ENCODE measurements at regions not wholly inside any gene's neighbourhood (a gene's known extent, or its start where the extent isn't known, plus 50 kb on each side); places are given as distances from the start of the nearest gene placed in this dataset.

GRCh38 chr3:83454353-83454752 lies 1504.4 kb upstream of the CADM2 start:
- no peaks in the 10 kb centered on the region for H3K27me3 ChIP-seq (ENCODE audit: insufficient read depth, low read length)
- peaks cover 8% of the 10 kb centered on the region; the same call in 1 of the 2 replicates for H3K4me1 ChIP-seq (ENCODE audit: insufficient read depth, low read length)
- H3K9ac ChIP-seq (ENCODE audit: low read depth, low read length), result no peak overlapping the region
- 92% methylated on average over 3 of the region's 4 CpGs for WGBS
- no peak overlapping the region for H3K4me3 ChIP-seq (ENCODE audit: low read length)
- no peak overlapping the region for H3K27ac ChIP-seq (ENCODE audit: low read depth, low read length)
- H3K36me3 ChIP-seq (ENCODE audit: insufficient read depth, low read length), result no peaks in the 10 kb centered on the region
- no peaks in the 10 kb centered on the region for H3K9me3 ChIP-seq (ENCODE audit: insufficient read depth, low read depth, low read length)

GRCh38 chr3:83457551-83457950 lies 1501.2 kb upstream of the CADM2 start:
- H3K4me3 ChIP-seq (ENCODE audit: low read length), result no peak overlapping the region
- no peak overlapping the region for H3K9ac ChIP-seq (ENCODE audit: low read depth, low read length)
- WGBS, result 98% methylated on average over 2 of the region's 2 CpGs
- H3K36me3 ChIP-seq (ENCODE audit: insufficient read depth, low read length), result no peaks in the 10 kb centered on the region
- no peak overlapping the region for H3K27ac ChIP-seq (ENCODE audit: low read depth, low read length)
- H3K4me1 ChIP-seq (ENCODE audit: insufficient read depth, low read length), result peaks cover 18% of the 10 kb centered on the region; the same call in 1 of the 2 replicates
- no peaks in the 10 kb centered on the region for H3K9me3 ChIP-seq (ENCODE audit: insufficient read depth, low read depth, low read length)
- no peaks in the 10 kb centered on the region for H3K27me3 ChIP-seq (ENCODE audit: insufficient read depth, low read length)

- no peaks in the 10 kb centered on the region for H3K9me3 ChIP-seq (ENCODE audit: insufficient read depth, low read depth, low read length)
- no peaks in the 10 kb centered on the region for H3K36me3 ChIP-seq (ENCODE audit: insufficient read depth, low read length)
- WGBS, result 96% methylated on average over 2 of the region's 2 CpGs
- H3K27me3 ChIP-seq (ENCODE audit: insufficient read depth, low read length), result no peaks in the 10 kb centered on the region
- no peak overlapping the region for H3K4me3 ChIP-seq (ENCODE audit: low read length)
- H3K4me1 ChIP-seq (ENCODE audit: insufficient read depth, low read length), result peaks cover 18% of the 10 kb centered on the region; the same call in 1 of the 2 replicates
- no peak overlapping the region for H3K9ac ChIP-seq (ENCODE audit: low read depth, low read length)
- H3K27ac ChIP-seq (ENCODE audit: low read depth, low read length), result no peak overlapping the region
These were observed 1498.7 kb upstream of the CADM2 start for GRCh38 chr3:83460052-83460451.

DNA sequence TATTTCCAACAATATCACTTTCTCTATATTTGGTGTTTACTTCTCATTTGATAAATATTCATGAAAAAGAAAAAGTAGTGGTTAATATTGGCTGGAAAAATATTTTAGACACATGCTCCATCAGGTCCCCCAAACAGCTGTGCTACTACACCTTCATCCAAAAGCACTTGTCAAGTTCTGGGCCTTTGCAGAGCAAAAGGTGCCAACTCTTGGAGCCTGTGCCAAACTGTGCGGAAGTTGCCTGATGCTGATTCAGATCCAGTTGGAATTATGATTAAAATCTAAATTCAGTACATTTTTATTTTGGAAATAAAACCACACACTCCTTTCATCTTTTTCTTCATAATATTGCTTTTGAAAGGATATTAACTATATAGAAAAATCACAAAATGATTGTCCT lies 1497.4 kb upstream of the CADM2 start:
- H3K27ac ChIP-seq (ENCODE audit: low read depth, low read length), result no peak overlapping the region
- H3K9me3 ChIP-seq (ENCODE audit: insufficient read depth, low read depth, low read length), result no peaks in the 10 kb centered on the region
- peaks cover 18% of the 10 kb centered on the region; the same call in 1 of the 2 replicates for H3K4me1 ChIP-seq (ENCODE audit: insufficient read depth, low read length)
- H3K27me3 ChIP-seq (ENCODE audit: insufficient read depth, low read length), result no peaks in the 10 kb centered on the region
- H3K9ac ChIP-seq (ENCODE audit: low read depth, low read length), result no peak overlapping the region
- no peaks in the 10 kb centered on the region for H3K36me3 ChIP-seq (ENCODE audit: insufficient read depth, low read length)
- 100% methylated on average over 1 of the region's 1 CpG for WGBS
- H3K4me3 ChIP-seq (ENCODE audit: low read length), result no peak overlapping the region

- Histone ChIP-seq H3K4me3 (ENCODE audit: low read length) (no peak overlapping the region), H3K27me3 (ENCODE audit: insufficient read depth, low read length) (no peaks in the 10 kb centered on the region), H3K9ac (ENCODE audit: low read depth, low read length) (no peak overlapping the region), H3K9me3 (ENCODE audit: insufficient read depth, low read depth, low read length) (no peaks in the 10 kb centered on the region), H3K4me1 (ENCODE audit: insufficient read depth, low read length) (no peaks in the 10 kb centered on the region), H3K36me3 (ENCODE audit: insufficient read depth, low read length) (no peaks in the 10 kb centered on the region), H3K27ac (ENCODE audit: low read depth, low read length) (no peak overlapping the region)
- WGBS, result 95% methylated on average over 11 of the region's 13 CpGs
These were observed 1481.2 kb upstream of the CADM2 start for GRCh38 chr3:83477563-83477962.

- Histone ChIP-seq H3K4me1 (ENCODE audit: insufficient read depth, low read length) (no peaks in the 10 kb centered on the region), H3K9me3 (ENCODE audit: insufficient read depth, low read depth, low read length) (no peaks in the 10 kb centered on the region), H3K9ac (ENCODE audit: low read depth, low read length) (no peak overlapping the region), H3K4me3 (ENCODE audit: low read length) (no peak overlapping the region), H3K27me3 (ENCODE audit: insufficient read depth, low read length) (no peaks in the 10 kb centered on the region), H3K36me3 (ENCODE audit: insufficient read depth, low read length) (no peaks in the 10 kb centered on the region), H3K27ac (ENCODE audit: low read depth, low read length) (no peak overlapping the region)
- 91% methylated on average over 4 of the region's 4 CpGs for WGBS
These were observed 1476.3 kb upstream of the CADM2 start for GRCh38 chr3:83482402-83483070.

DNA sequence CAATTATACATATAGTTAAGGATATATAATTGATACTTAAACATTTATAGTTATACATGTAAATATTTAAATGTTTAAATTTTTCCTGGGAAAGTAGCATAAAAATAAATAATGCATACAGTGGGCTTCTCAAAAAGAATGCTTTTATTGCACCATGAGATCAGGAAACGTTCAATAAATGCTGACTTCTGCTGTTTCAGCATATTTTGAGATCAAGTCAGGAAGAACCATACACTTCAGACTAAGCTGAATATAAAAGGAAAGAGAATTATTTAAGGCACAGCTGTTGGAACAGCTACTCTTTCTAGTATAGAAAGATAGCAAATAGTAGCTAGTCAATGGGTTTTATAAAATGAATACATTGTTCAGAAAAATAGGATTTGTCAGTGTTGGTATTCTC lies 1462.3 kb upstream of the CADM2 start:
- 100% methylated on average over 1 of the region's 1 CpG for WGBS
- Histone ChIP-seq H3K27me3 (ENCODE audit: insufficient read depth, low read length) (no peaks in the 10 kb centered on the region), H3K4me3 (ENCODE audit: low read length) (no peak overlapping the region), H3K36me3 (ENCODE audit: insufficient read depth, low read length) (no peaks in the 10 kb centered on the region), H3K27ac (ENCODE audit: low read depth, low read length) (no peak overlapping the region), H3K4me1 (ENCODE audit: insufficient read depth, low read length) (no peaks in the 10 kb centered on the region), H3K9ac (ENCODE audit: low read depth, low read length) (no peak overlapping the region), H3K9me3 (ENCODE audit: insufficient read depth, low read depth, low read length) (no peaks in the 10 kb centered on the region)

GRCh38 chr3:83498361-83499016 lies 1460.3 kb upstream of the CADM2 start:
- Histone ChIP-seq H3K27me3 (ENCODE audit: insufficient read depth, low read length) (no peaks in the 10 kb centered on the region), H3K9me3 (ENCODE audit: insufficient read depth, low read depth, low read length) (no peaks in the 10 kb centered on the region), H3K4me3 (ENCODE audit: low read length) (no peak overlapping the region), H3K9ac (ENCODE audit: low read depth, low read length) (no peak overlapping the region), H3K4me1 (ENCODE audit: insufficient read depth, low read length) (no peaks in the 10 kb centered on the region), H3K36me3 (ENCODE audit: insufficient read depth, low read length) (no peaks in the 10 kb centered on the region), H3K27ac (ENCODE audit: low read depth, low read length) (no peak overlapping the region)
- 100% methylated on average over 1 of the region's 1 CpG for WGBS

- Histone ChIP-seq H3K4me1 (ENCODE audit: insufficient read depth, low read length) (no peaks in the 10 kb centered on the region), H3K27ac (ENCODE audit: low read depth, low read length) (no peak overlapping the region)
- WGBS, result 96% methylated on average over 7 of the region's 7 CpGs
These were observed 1458.4 kb upstream of the CADM2 start for GRCh38 chr3:83500422-83500821.

GRCh38 chr3:83500931-83501330 lies 1457.9 kb upstream of the CADM2 start:
- Histone ChIP-seq H3K4me1 (ENCODE audit: insufficient read depth, low read length) (no peaks in the 10 kb centered on the region), H3K27me3 (ENCODE audit: insufficient read depth, low read length) (no peaks in the 10 kb centered on the region), H3K9me3 (ENCODE audit: insufficient read depth, low read depth, low read length) (0 out of 2 replicates have a peak, but pooled peaks cover under 1% of the 10 kb centered on the region), H3K27ac (ENCODE audit: low read depth, low read length) (no peak overlapping the region), H3K4me3 (ENCODE audit: low read length) (no peak overlapping the region), H3K9ac (ENCODE audit: low read depth, low read length) (no peak overlapping the region), H3K36me3 (ENCODE audit: insufficient read depth, low read length) (no peaks in the 10 kb centered on the region)
- 76% methylated on average over 2 of the region's 2 CpGs for WGBS

More at GRCh38 chr3:83500422-83500821, 1458.4 kb upstream of the CADM2 start:
- no peaks in the 10 kb centered on the region for H3K36me3 ChIP-seq (ENCODE audit: insufficient read depth, low read length)
- no peak overlapping the region for H3K4me3 ChIP-seq (ENCODE audit: low read length)
- no peaks in the 10 kb centered on the region for H3K9me3 ChIP-seq (ENCODE audit: insufficient read depth, low read depth, low read length)
- no peak overlapping the region for H3K9ac ChIP-seq (ENCODE audit: low read depth, low read length)
- no peaks in the 10 kb centered on the region for H3K27me3 ChIP-seq (ENCODE audit: insufficient read depth, low read length)

- no peak overlapping the region for H3K4me3 ChIP-seq (ENCODE audit: low read length)
- no peaks in the 10 kb centered on the region for H3K27me3 ChIP-seq (ENCODE audit: insufficient read depth, low read length)
- H3K9ac ChIP-seq (ENCODE audit: low read depth, low read length), result no peak overlapping the region
- peaks cover 26% of the 10 kb centered on the region for H3K4me1 ChIP-seq (ENCODE audit: insufficient read depth, low read length)
- WGBS, result 90% methylated on average over 1 of the region's 2 CpGs
- no peak overlapping the region for H3K27ac ChIP-seq (ENCODE audit: low read depth, low read length)
- no peaks in the 10 kb centered on the region for H3K36me3 ChIP-seq (ENCODE audit: insufficient read depth, low read length)
- 0 out of 2 replicates have a peak, but pooled peaks cover 2% of the 10 kb centered on the region for H3K9me3 ChIP-seq (ENCODE audit: insufficient read depth, low read depth, low read length)
These were observed 1445.7 kb upstream of the CADM2 start for GRCh38 chr3:83513051-83513450.
